ENCODE measurements at regions not wholly inside any gene's neighbourhood (a gene's known extent, or its start where the extent isn't known, plus 50 kb on each side); places are given as distances from the start of the nearest gene placed in this dataset.

- in situ Hi-C loops (cut with MboI; ENCODE audit: low sequenced_read_pairs, unreplicated experiment), result no loop called here
- no peak for DNase-seq (ENCODE audit: low spot score)
- TF ChIP-seq CTCF (IDR thresholded peaks at IDR 0.05; ENCODE audit: borderline replicate concordance, control extremely low read depth, extremely low read depth, insufficient read depth, missing control alignments), result no peak
Measured at GRCh38 chr5:125278711-125279110, 532.3 kb upstream of the ZNF608 start.

- no peak for TF ChIP-seq CTCF (IDR thresholded peaks at IDR 0.05; ENCODE audit: borderline replicate concordance, control extremely low read depth, extremely low read depth, insufficient read depth, missing control alignments)
- no peak for DNase-seq (ENCODE audit: low spot score)
- in situ Hi-C loops (cut with MboI; ENCODE audit: low sequenced_read_pairs, unreplicated experiment), result no loop called here
Measured at GRCh38 chr5:125281667-125282066, 535.2 kb upstream of the ZNF608 start.

GRCh38 chr5:125283372-125283771 lies 536.9 kb upstream of the ZNF608 start:
- in situ Hi-C loops (cut with MboI; ENCODE audit: low sequenced_read_pairs, unreplicated experiment), result no loop called here
- TF ChIP-seq CTCF (IDR thresholded peaks at IDR 0.05; ENCODE audit: borderline replicate concordance, control extremely low read depth, extremely low read depth, insufficient read depth, missing control alignments), result no peak

GRCh38 chr5:125286271-125286670 lies 539.8 kb upstream of the ZNF608 start:
- in situ Hi-C loops (cut with MboI; ENCODE audit: low sequenced_read_pairs, unreplicated experiment), result no loop called here
- DNase-seq (ENCODE audit: low spot score), result no peak
- no peak for TF ChIP-seq CTCF (IDR thresholded peaks at IDR 0.05; ENCODE audit: borderline replicate concordance, control extremely low read depth, extremely low read depth, insufficient read depth, missing control alignments)

More at GRCh38 chr5:125283372-125283771, 536.9 kb upstream of the ZNF608 start:
- no peak for DNase-seq (ENCODE audit: low spot score)

- no peak for TF ChIP-seq CTCF (IDR thresholded peaks at IDR 0.05; ENCODE audit: borderline replicate concordance, control extremely low read depth, extremely low read depth, insufficient read depth, missing control alignments)
- DNase-seq (ENCODE audit: low spot score), result no peak
- in situ Hi-C loops (cut with MboI; ENCODE audit: low sequenced_read_pairs, unreplicated experiment), result no loop called here
Measured at GRCh38 chr5:125289606-125290005, 543.2 kb upstream of the ZNF608 start.

GRCh38 chr5:125290935-125291334 lies 544.5 kb upstream of the ZNF608 start:
- no peak for DNase-seq (ENCODE audit: low spot score)
- no peak for TF ChIP-seq CTCF (IDR thresholded peaks at IDR 0.05; ENCODE audit: borderline replicate concordance, control extremely low read depth, extremely low read depth, insufficient read depth, missing control alignments)
- in situ Hi-C loops (cut with MboI; ENCODE audit: low sequenced_read_pairs, unreplicated experiment), result no loop called here

- TF ChIP-seq CTCF (IDR thresholded peaks at IDR 0.05; ENCODE audit: borderline replicate concordance, control extremely low read depth, extremely low read depth, insufficient read depth, missing control alignments), result no peak
- DNase-seq (ENCODE audit: low spot score), result no peak
- in situ Hi-C loops (cut with MboI; ENCODE audit: low sequenced_read_pairs, unreplicated experiment), result no loop called here
Measured at GRCh38 chr5:125291447-125291846, 545.0 kb upstream of the ZNF608 start.

All from GM13976 (cell line).